Astrocyte (in vitro differentiated cells and primary cell): ENCODE measurements at regions not wholly inside any gene's neighbourhood (a gene's known extent, or its start where the extent isn't known, plus 50 kb on each side); places are given as distances from the start of the nearest gene placed in this dataset.

Experiments
- EZH2 ChIP-seq: IDR thresholded peaks from 2 replicates; pipeline ENCODE4 v1.6.1; 2012; ENCODE audit warnings: mild to moderate bottlenecking, low read length, inconsistent platforms; ENCODE audit not compliant: insufficient read depth
- TF ChIP-seq, protein P1 (sequence below): IDR thresholded peaks from 2 replicates; pipeline ENCODE4 v1.5.1; 2011; ENCODE audit warnings: low read depth, mild to moderate bottlenecking, inconsistent platforms, low read length, moderate library complexity; ENCODE audit not compliant: insufficient read depth

DNA sequence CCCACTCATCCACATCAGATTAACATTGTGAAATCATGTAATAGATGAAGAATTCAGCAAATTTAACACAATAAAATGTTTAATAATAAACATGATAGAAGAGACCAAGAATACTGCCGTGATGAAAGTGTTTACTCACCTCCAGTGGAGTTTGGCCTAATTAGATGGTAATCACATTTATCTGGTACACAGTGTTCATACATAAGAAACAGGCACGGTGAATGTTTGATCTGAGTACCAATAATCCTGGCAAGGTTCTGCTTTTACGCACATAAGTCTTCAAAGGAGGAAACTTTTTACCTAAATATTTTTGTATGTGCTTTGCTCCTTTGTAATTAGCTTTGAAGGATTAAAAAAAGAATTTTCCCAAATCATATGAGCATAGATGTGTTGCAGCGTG lies 122.5 kb downstream of the IRS1 start:
- TF ChIP-seq, protein P1, sequence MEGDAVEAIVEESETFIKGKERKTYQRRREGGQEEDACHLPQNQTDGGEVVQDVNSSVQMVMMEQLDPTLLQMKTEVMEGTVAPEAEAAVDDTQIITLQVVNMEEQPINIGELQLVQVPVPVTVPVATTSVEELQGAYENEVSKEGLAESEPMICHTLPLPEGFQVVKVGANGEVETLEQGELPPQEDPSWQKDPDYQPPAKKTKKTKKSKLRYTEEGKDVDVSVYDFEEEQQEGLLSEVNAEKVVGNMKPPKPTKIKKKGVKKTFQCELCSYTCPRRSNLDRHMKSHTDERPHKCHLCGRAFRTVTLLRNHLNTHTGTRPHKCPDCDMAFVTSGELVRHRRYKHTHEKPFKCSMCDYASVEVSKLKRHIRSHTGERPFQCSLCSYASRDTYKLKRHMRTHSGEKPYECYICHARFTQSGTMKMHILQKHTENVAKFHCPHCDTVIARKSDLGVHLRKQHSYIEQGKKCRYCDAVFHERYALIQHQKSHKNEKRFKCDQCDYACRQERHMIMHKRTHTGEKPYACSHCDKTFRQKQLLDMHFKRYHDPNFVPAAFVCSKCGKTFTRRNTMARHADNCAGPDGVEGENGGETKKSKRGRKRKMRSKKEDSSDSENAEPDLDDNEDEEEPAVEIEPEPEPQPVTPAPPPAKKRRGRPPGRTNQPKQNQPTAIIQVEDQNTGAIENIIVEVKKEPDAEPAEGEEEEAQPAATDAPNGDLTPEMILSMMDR, result no peak
- TF ChIP-seq EZH2, result no peak
